Spleen (tissue), 7 donors: ENCODE measurements at regions not wholly inside any gene's neighbourhood (a gene's known extent, or its start where the extent isn't known, plus 50 kb on each side); places are given as distances from the start of the nearest gene placed in this dataset.

ENCODE experiments used
- CTCF ChIP-seq, 11 experiments: fragments of 200-600 bp in 7 of 11; fragments of 450-650 bp in 4 of 11; sonication (generic) in 4 of 11; IDR thresholded peaks in 8 of 11; conservative IDR thresholded peaks in 3 of 11; 1 replicate in 7 of 11; 2 replicates in 4 of 11; pipeline versions ENCODE4 v1.4.0 to v1.8.0; 2016 to 2021; ENCODE audit warnings: antibody characterized with exemption in 11 of 11, inconsistent platforms in 4 of 11, mild to moderate bottlenecking in 1 of 11
- POLR2A ChIP-seq, 3 donors: fragments of 450-650 bp; IDR thresholded peaks; one replicate each; pipeline ENCODE4 v1.5.1; 2017; ENCODE audit warnings: antibody characterized with exemption in 3 of 3, mild to moderate bottlenecking in 1 of 3
- donor health status: DM: no; HTN: no; CAD: no; lungs with moderate emphysema.
- donor health status: DM: no; HTN: no; CAD: no.
- donor health status: DM: no; HTN: no; CAD: no.

DNA sequence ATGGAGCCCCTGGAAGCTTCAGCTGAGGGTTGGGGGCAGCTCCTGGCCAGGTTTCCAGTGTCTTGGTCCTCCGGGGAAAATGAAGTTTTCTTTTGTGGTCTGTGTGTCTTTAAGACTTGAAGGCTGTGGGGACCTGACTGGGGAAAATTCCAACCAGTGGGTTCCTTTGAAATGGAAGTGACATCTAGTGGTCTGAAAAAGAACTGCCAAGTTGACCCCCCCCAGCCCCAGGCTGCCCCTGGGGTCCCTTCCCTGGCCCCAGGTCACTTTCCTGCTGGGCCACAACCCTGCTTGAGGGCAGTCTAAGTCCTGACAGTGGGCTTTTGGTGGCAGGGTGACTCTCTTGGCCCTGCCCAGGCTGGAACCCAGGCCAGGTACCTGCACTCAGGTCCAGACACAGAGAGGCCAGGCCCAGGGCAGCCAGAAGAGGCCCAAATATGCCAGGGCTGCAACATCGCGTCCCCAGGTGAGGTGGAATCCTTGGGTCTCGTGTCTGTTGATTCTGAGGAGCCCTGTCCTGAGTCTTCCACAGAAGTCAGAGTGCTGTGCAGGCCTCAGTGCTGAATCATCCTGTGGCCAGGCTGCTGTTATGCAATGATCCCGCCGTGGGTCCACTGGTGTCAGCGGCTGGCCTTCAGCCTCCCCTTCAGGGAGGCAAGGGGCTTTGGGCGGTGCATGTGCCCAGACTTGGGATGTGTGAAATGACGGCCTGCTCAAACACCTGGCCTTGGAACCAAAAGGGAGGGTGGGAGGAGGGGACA, 68.4 kb downstream of the VEGFA start:
- TF ChIP-seq POLR2A (IDR thresholded peaks at IDR 0.05) (no peak), CTCF (IDR thresholded peaks at IDR 0.05 in 8 of 11, conservative IDR thresholded peaks at IDR 0.05 in 3 of 11) (peak in 6 of 11 experiments; percentile 27 to 55 (median 44))
